Fibroblast of lung (primary cell): ENCODE measurements at regions not wholly inside any gene's neighbourhood (a gene's known extent, or its start where the extent isn't known, plus 50 kb on each side); places are given as distances from the start of the nearest gene placed in this dataset.
A peak's percentile ranks its signal among the peaks of the same experiment; 100 is the strongest.

Source experiments
- DNase-seq, 2 donors: peaks; one replicate each; pipeline versions ENCODE4 v3.0.0 to v3.0.0-alpha.2; 2010; ENCODE audit warnings: low read depth in 2 of 2
- H2AFZ ChIP-seq: 2 replicates; pipeline ENCODE4 v1.5.1; 2012; ENCODE audit warnings: low read length, control low read depth, inconsistent platforms
- H3K27ac ChIP-seq: 2 replicates; pipeline ENCODE4 v1.5.1; 2011; ENCODE audit warnings: low read length, control low read depth; ENCODE audit not compliant: insufficient read depth
- H3K27me3 ChIP-seq: 2 replicates; pipeline ENCODE4 v1.5.1; 2011; ENCODE audit warnings: mild to moderate bottlenecking, low read length; ENCODE audit not compliant: control insufficient read depth, insufficient read depth
- H3K36me3 ChIP-seq: 2 replicates; pipeline ENCODE4 v1.5.1; 2011; ENCODE audit warnings: low read length; ENCODE audit not compliant: control insufficient read depth, insufficient read depth
- H3K4me1 ChIP-seq: 2 replicates; pipeline ENCODE4 v1.5.1; 2011; ENCODE audit warnings: low read length; ENCODE audit not compliant: control insufficient read depth, insufficient read depth; ENCODE audit errors: extremely low read depth
- H3K4me2 ChIP-seq: 2 replicates; pipeline ENCODE4 v1.5.1; 2011; ENCODE audit warnings: low read length, control low read depth; ENCODE audit not compliant: insufficient read depth; ENCODE audit errors: extremely low read depth
- H3K4me3 ChIP-seq, 4 experiments: fragments of 200-600 bp in 1 of 4; sonication (generic) in 1 of 4; replicated peaks in 1 of 4; 2 replicates each; pipeline ENCODE4 v1.5.1; 2011 to 2016; ENCODE audit warnings: low read length in 4 of 4, low read depth in 3 of 4, mild to moderate bottlenecking in 3 of 4, control low read depth in 2 of 4, inconsistent platforms in 1 of 4, mixed read lengths in 1 of 4; ENCODE audit not compliant: insufficient read depth in 1 of 4; ENCODE audit errors: control extremely low read depth in 1 of 4
- H3K79me2 ChIP-seq: 2 replicates; pipeline ENCODE4 v1.5.1; 2012; ENCODE audit warnings: mild to moderate bottlenecking, low read length, inconsistent platforms; ENCODE audit not compliant: control insufficient read depth, insufficient read depth
- H3K9ac ChIP-seq: 2 replicates; pipeline ENCODE4 v1.5.1; 2011; ENCODE audit warnings: mild to moderate bottlenecking, low read length, control low read depth; ENCODE audit not compliant: insufficient read depth
- H3K9me3 ChIP-seq: 2 replicates; pipeline ENCODE4 v1.5.1; 2012; ENCODE audit warnings: low read depth, low read length; ENCODE audit not compliant: control insufficient read depth, insufficient read depth
- H4K20me1 ChIP-seq: 2 replicates; pipeline ENCODE4 v1.5.1; 2011; ENCODE audit warnings: low read length; ENCODE audit not compliant: control insufficient read depth, insufficient read depth; ENCODE audit errors: extremely low read depth
- CTCF ChIP-seq, 2 donors: IDR thresholded peaks in 1 of 2; conservative IDR thresholded peaks in 1 of 2; 1 replicate in 1 of 2; 2 replicates in 1 of 2; pipeline ENCODE4 v1.5.1; 2011 to 2012; ENCODE audit warnings: low read length in 2 of 2, control low read depth in 1 of 2, inconsistent platforms in 1 of 2, low read depth in 1 of 2, mild to moderate bottlenecking in 1 of 2
- EZH2 ChIP-seq: IDR thresholded peaks from 2 replicates; pipeline ENCODE4 v1.5.1; 2012; ENCODE audit warnings: low read length, control low read depth, mild to moderate bottlenecking; ENCODE audit errors: missing control alignments

DNA sequence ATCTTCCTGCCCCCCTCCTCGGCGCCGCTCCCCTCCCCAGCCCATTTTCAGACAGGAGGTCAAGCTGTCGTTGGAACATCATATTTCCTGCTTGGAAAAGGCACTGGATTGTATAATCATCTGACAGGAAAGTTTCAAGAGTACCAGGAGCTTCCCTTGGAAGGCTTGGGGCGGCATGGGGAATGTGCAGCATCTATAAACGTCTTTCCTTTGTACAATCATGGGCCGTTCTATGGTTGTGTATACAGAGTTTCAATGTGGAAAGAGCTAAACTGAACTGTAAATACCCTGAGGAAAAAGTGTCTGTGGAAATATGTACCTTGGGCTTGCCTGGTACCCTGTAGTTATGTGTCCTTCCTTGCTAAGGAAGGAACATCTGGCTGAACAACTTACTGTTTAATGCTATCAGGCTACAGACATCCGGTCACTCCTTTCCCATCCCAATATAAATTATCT lies 368.1 kb upstream of the ADGRL2 start:
- Histone ChIP-seq H3K79me2 (no peaks in the 10 kb centered on the region), H4K20me1 (no peaks in the 10 kb centered on the region), H3K4me3 (no peak overlapping the region), H3K9me3 (no peaks in the 10 kb centered on the region), H3K4me2 (no peak overlapping the region), H3K36me3 (no peaks in the 10 kb centered on the region), H3K27me3 (no peaks in the 10 kb centered on the region), H3K4me1 (no peaks in the 10 kb centered on the region), H3K9ac (no peak overlapping the region), H3K27ac (no peak overlapping the region), H2AFZ (no peak overlapping the region)
- TF ChIP-seq EZH2: no peak
- TF ChIP-seq CTCF (conservative IDR thresholded peaks at IDR 0.05 in 1 of 2, IDR thresholded peaks at IDR 0.05 in 1 of 2; ENCODE audit: low read depth in 1 of 2, low read length in 2 of 2): no peak
- DNase-seq: no peak

DNA sequence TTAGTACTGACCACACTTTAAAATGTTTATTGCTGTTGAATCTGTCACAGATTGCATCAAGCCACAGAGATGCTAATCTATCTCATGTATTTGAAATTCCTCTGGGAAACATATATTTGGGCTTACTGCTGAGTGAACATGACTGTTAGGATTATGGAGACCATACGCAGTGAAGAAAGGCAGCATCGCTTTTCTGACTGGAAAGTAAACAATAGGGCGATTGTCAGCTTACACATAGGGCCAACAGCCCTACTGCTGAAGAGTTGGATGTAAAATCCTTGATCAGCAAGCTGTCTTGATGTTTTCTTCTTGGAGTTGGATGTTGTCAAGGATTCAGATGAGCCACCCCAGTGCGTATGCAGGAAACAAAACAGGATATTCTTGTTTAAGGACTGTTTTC lies 368.7 kb upstream of the ADGRL2 start:
- no peak overlapping the region for H2AFZ ChIP-seq
- no peaks in the 10 kb centered on the region for H3K27me3 ChIP-seq
- no peak overlapping the region for H3K27ac ChIP-seq
- no peaks in the 10 kb centered on the region for H3K36me3 ChIP-seq
- no peaks in the 10 kb centered on the region for H4K20me1 ChIP-seq
- no peaks in the 10 kb centered on the region for H3K9me3 ChIP-seq
- no peaks in the 10 kb centered on the region for H3K79me2 ChIP-seq
- no peak overlapping the region for H3K9ac ChIP-seq
- DNase-seq: peak in 1 of 2 donors; percentile 6
- no peak overlapping the region for H3K4me3 ChIP-seq
- TF ChIP-seq EZH2: no peak
- no peak for TF ChIP-seq CTCF (conservative IDR thresholded peaks at IDR 0.05 in 1 of 2, IDR thresholded peaks at IDR 0.05 in 1 of 2; ENCODE audit: low read depth in 1 of 2, low read length in 2 of 2)
- H3K4me1 ChIP-seq: no peaks in the 10 kb centered on the region
- H3K4me2 ChIP-seq: no peak overlapping the region

GRCh38 chr1:81431624-81432000 lies 369.1 kb upstream of the ADGRL2 start:
- Histone ChIP-seq H2AFZ (no peak overlapping the region), H4K20me1 (no peaks in the 10 kb centered on the region), H3K27me3 (no peaks in the 10 kb centered on the region), H3K4me3 (no peak overlapping the region), H3K9ac (no peak overlapping the region), H3K4me1 (no peaks in the 10 kb centered on the region), H3K9me3 (no peaks in the 10 kb centered on the region), H3K79me2 (no peaks in the 10 kb centered on the region), H3K4me2 (no peak overlapping the region), H3K36me3 (no peaks in the 10 kb centered on the region), H3K27ac (no peak overlapping the region)
- no peak for DNase-seq
- TF ChIP-seq CTCF (conservative IDR thresholded peaks at IDR 0.05 in 1 of 2, IDR thresholded peaks at IDR 0.05 in 1 of 2; ENCODE audit: low read depth in 1 of 2, low read length in 2 of 2) (no peak), EZH2 (no peak)
